ENCODE measurements at regions not wholly inside any gene's neighbourhood (a gene's known extent, or its start where the extent isn't known, plus 50 kb on each side); places are given as distances from the start of the nearest gene placed in this dataset.

DNA sequence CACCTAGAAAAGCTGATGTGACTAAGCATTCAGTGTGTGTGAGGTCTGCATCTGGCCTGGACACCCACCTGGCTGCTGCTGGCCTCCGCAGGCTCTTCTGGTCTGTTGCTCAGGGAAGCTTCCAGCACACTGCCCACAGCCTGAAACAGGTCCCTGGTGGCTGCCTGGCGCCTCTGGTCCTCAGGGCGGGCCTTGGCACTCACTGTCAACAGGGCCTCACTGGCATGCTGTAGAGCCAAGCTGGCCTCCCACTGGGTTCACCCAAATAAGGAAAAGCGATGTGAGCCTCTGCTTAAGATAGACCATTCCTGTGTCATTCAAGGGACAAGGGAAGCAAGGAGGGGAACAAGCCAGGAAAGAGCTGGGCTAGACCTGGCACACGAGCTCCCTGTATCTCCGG lies 70.6 kb upstream of the BCO1 start:
- H3K4me3 ChIP-seq (ENCODE audit: low read length), result no peak overlapping the region
- no peaks in the 10 kb centered on the region for H3K9me3 Mint-ChIP-seq
- TF ChIP-seq, protein P1, sequence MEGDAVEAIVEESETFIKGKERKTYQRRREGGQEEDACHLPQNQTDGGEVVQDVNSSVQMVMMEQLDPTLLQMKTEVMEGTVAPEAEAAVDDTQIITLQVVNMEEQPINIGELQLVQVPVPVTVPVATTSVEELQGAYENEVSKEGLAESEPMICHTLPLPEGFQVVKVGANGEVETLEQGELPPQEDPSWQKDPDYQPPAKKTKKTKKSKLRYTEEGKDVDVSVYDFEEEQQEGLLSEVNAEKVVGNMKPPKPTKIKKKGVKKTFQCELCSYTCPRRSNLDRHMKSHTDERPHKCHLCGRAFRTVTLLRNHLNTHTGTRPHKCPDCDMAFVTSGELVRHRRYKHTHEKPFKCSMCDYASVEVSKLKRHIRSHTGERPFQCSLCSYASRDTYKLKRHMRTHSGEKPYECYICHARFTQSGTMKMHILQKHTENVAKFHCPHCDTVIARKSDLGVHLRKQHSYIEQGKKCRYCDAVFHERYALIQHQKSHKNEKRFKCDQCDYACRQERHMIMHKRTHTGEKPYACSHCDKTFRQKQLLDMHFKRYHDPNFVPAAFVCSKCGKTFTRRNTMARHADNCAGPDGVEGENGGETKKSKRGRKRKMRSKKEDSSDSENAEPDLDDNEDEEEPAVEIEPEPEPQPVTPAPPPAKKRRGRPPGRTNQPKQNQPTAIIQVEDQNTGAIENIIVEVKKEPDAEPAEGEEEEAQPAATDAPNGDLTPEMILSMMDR (conservative IDR thresholded peaks at IDR 0.05), result no peak
- H3K4me1 Mint-ChIP-seq, result no peaks in the 10 kb centered on the region
- no peak overlapping the region for H3K27ac ChIP-seq (ENCODE audit: low read depth, low read length)
- H3K27me3 ChIP-seq (ENCODE audit: control insufficient read depth, insufficient read depth, low read length, poor library complexity, severe bottlenecking), result no peaks in the 10 kb centered on the region
- no peak overlapping the region for H3K4me3 Mint-ChIP-seq
- no peaks in the 10 kb centered on the region for H3K36me3 ChIP-seq (ENCODE audit: control insufficient read depth, insufficient read depth, low read length)
- no peaks in the 10 kb centered on the region for H3K36me3 Mint-ChIP-seq (ENCODE audit: low read depth)
- DNase-seq, result no peak
- 67 to 71% methylated on average over 5 to 6 of the region's 6 CpGs for WGBS, 2 experiments (ENCODE audit: insufficient coverage in 1 of 2, insufficient read length in 1 of 2)
- H3K27ac Mint-ChIP-seq, result no peak overlapping the region
- H3K9me3 ChIP-seq (ENCODE audit: control insufficient read depth, low read length), result no peaks in the 10 kb centered on the region
- no peaks in the 10 kb centered on the region for H3K4me1 ChIP-seq (ENCODE audit: control insufficient read depth, insufficient read depth, low read length)
- peaks cover 1% of the 10 kb centered on the region for H3K27me3 Mint-ChIP-seq (ENCODE audit: insufficient read depth)
- no peak overlapping the region for H3K9ac ChIP-seq (ENCODE audit: extremely low read depth, low read length, poor library complexity, severe bottlenecking)

DNA sequence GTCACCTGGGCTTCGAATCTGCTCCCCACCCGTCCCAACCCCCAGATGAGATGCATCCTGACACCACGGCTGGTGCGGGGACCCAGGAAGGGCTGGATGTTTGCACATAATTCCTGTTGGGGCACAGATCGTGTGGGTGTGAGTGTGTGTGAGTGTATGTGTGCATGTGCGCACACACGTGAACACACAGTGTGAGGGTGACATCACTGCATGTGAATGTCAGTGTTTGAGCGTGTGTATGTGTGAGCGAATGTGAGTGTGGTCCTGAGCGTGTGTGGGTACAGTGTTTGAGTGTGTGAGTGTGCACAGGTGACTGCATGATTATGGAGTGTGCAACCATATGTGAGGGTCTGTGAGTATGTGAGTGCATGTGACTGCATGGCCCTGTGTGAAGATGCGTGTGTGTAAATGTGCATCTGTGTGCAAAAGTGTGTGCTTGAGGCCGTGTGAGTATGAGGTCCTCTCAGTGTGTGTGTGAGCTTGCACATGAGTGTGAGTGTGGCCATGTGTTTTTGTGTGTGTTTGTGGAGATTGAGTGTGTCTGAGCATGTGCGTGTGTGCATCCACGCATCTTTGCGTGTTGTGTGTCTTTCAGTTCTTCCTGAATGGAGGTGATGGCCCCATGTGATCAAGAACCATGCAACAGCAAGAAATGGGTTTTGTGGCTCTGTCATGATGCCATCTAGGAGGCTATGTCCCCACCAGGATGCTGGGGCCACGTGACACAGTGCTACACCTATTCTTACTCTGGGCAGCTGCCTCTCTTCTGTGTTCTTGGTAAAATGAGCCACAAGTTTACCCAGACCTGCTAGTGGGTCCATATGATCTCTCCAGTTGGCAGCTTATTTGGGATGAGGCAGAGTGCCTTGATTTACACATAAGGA lies 70.5 kb upstream of the GCSH start:
- Mint-ChIP-seq H3K4me1 (no peaks in the 10 kb centered on the region), H3K4me3 (no peak overlapping the region), H3K9me3 (no peaks in the 10 kb centered on the region), H3K27ac (no peak overlapping the region), H3K36me3 (ENCODE audit: low read depth) (no peaks in the 10 kb centered on the region), H3K27me3 (ENCODE audit: insufficient read depth) (peaks cover 1% of the 10 kb centered on the region)
- no peak overlapping the region for H3K9ac ChIP-seq (ENCODE audit: extremely low read depth, low read length, poor library complexity, severe bottlenecking)
- TF ChIP-seq, protein P1 (conservative IDR thresholded peaks at IDR 0.05), result no peak
- H3K4me3 ChIP-seq (ENCODE audit: low read length), result no peak overlapping the region
- H3K4me1 ChIP-seq (ENCODE audit: control insufficient read depth, insufficient read depth, low read length), result no peaks in the 10 kb centered on the region
- 87 to 94% methylated on average over 8 to 16 of the region's 16 CpGs for WGBS, 2 experiments (ENCODE audit: insufficient coverage in 1 of 2, insufficient read length in 1 of 2)
- no peak for DNase-seq
- no peaks in the 10 kb centered on the region for H3K36me3 ChIP-seq (ENCODE audit: control insufficient read depth, insufficient read depth, low read length)
- no peaks in the 10 kb centered on the region for H3K27me3 ChIP-seq (ENCODE audit: control insufficient read depth, insufficient read depth, low read length, poor library complexity, severe bottlenecking)
- no peak overlapping the region for H3K27ac ChIP-seq (ENCODE audit: low read depth, low read length)
- no peaks in the 10 kb centered on the region for H3K9me3 ChIP-seq (ENCODE audit: control insufficient read depth, low read length)

DNA sequence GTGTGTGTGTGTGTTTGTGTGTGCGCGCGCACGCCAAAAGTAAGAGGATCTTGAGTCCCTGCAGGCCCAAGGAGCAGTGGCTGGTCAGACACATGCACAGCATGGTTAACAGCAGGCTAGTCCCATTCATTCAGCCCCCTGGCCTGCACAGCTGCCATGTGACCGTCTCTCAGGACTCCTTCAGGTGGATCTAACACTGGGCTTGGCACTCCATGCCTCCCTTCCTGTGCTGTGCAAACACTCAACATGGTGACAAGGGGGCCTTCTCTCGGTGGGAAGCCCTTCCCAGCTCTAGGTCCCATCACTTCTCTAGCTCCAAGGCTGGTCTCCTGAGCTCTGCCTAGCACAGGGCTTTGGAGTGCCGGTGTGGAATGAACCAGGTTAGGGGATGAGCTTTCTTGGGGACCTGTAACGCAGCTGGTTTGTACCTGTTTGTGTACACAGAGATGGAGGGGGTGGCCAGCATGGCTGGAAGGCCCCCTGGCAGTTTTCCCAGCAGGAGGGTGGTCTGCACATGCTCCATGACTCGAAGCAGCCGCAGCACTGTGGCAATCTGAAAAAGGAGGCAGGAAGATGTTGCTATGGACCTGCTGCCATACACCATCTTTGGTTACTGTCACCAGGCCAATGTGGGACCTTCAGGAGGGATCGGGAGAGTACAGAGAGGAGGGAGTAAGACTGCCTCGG lies 69.4 kb upstream of the GCSH start:
- 89% methylated on average over 10 to 12 of the region's 12 CpGs for WGBS, 2 experiments (ENCODE audit: insufficient coverage in 1 of 2, insufficient read length in 1 of 2)
- Mint-ChIP-seq H3K27ac (no peak overlapping the region), H3K9me3 (peaks cover 7% of the 10 kb centered on the region)

More for the DNA sequence above, 69.4 kb upstream of the GCSH start:
- DNase-seq, result no peak
- no peak overlapping the region for H3K27ac ChIP-seq (ENCODE audit: low read depth, low read length)
- H3K36me3 ChIP-seq (ENCODE audit: control insufficient read depth, insufficient read depth, low read length), result no peaks in the 10 kb centered on the region
- no peaks in the 10 kb centered on the region for H3K4me1 Mint-ChIP-seq
- H3K27me3 ChIP-seq (ENCODE audit: control insufficient read depth, insufficient read depth, low read length, poor library complexity, severe bottlenecking), result no peaks in the 10 kb centered on the region
- no peaks in the 10 kb centered on the region for H3K36me3 Mint-ChIP-seq (ENCODE audit: low read depth)
- H3K27me3 Mint-ChIP-seq (ENCODE audit: insufficient read depth), result peaks cover 1% of the 10 kb centered on the region
- no peak overlapping the region for H3K9ac ChIP-seq (ENCODE audit: extremely low read depth, low read length, poor library complexity, severe bottlenecking)
- H3K9me3 ChIP-seq (ENCODE audit: control insufficient read depth, low read length), result no peaks in the 10 kb centered on the region
- TF ChIP-seq, protein P1 (conservative IDR thresholded peaks at IDR 0.05), result no peak
- H3K4me1 ChIP-seq (ENCODE audit: control insufficient read depth, insufficient read depth, low read length), result no peaks in the 10 kb centered on the region
- no peak overlapping the region for H3K4me3 ChIP-seq (ENCODE audit: low read length)
- no peak overlapping the region for H3K4me3 Mint-ChIP-seq

Measured in endodermal cell (in vitro differentiated cells).